ENCODE measurements at regions not wholly inside any gene's neighbourhood (a gene's known extent, or its start where the extent isn't known, plus 50 kb on each side); places are given as distances from the start of the nearest gene placed in this dataset.

- no peak for DNase-seq (ENCODE audit: low spot score)
These were observed 207.7 kb upstream of the FGGY start for GRCh38 chr1:59089036-59089798.

GRCh38 chr1:59089922-59090457 is 206.9 kb upstream of the FGGY start:
- no peak for DNase-seq (ENCODE audit: low spot score)

- DNase-seq (ENCODE audit: low spot score) = no peak
These were observed 204.8 kb upstream of the FGGY start for GRCh38 chr1:59092126-59092525.

GRCh38 chr1:59094001-59094400 is 202.9 kb upstream of the FGGY start:
- no peak for DNase-seq (ENCODE audit: low spot score)

- DNase-seq (ENCODE audit: low spot score) = no peak
These were observed 200.4 kb upstream of the FGGY start for GRCh38 chr1:59096501-59096900.

- DNase-seq (ENCODE audit: low spot score) = no peak
These were observed 198.2 kb upstream of the FGGY start for GRCh38 chr1:59098655-59099054.

- DNase-seq (ENCODE audit: low spot score) = no peak
These were observed 196.1 kb upstream of the FGGY start for GRCh38 chr1:59100708-59101374.

- no peak for DNase-seq (ENCODE audit: low spot score)
These were observed 195.4 kb upstream of the FGGY start for GRCh38 chr1:59101518-59101917.

- DNase-seq (ENCODE audit: low spot score) = no peak
These were observed 193.4 kb upstream of the FGGY start for GRCh38 chr1:59103457-59103856.

GRCh38 chr1:59104191-59104760 is 192.6 kb upstream of the FGGY start:
- DNase-seq (ENCODE audit: low spot score) = no peak

GRCh38 chr1:59105548-59106507 is 191.1 kb upstream of the FGGY start:
- no peak for DNase-seq (ENCODE audit: low spot score)

- no peak for DNase-seq (ENCODE audit: low spot score)
These were observed 189.4 kb upstream of the FGGY start for GRCh38 chr1:59107516-59107915.

- no peak for DNase-seq (ENCODE audit: low spot score)
These were observed 189.0 kb upstream of the FGGY start for GRCh38 chr1:59107916-59108315.

GRCh38 chr1:59108481-59109317 is 188.2 kb upstream of the FGGY start:
- DNase-seq (ENCODE audit: low spot score) = no peak

GRCh38 chr1:59110271-59110670 is 186.6 kb upstream of the FGGY start:
- no peak for DNase-seq (ENCODE audit: low spot score)

GRCh38 chr1:59113876-59114457 is 182.9 kb upstream of the FGGY start:
- DNase-seq (ENCODE audit: low spot score) = no peak

- no peak for DNase-seq (ENCODE audit: low spot score)
These were observed 181.0 kb upstream of the FGGY start for GRCh38 chr1:59115865-59116264.

- no peak for DNase-seq (ENCODE audit: low spot score)
These were observed 179.9 kb upstream of the FGGY start for GRCh38 chr1:59116920-59117542.

GRCh38 chr1:59122527-59122926 is 174.4 kb upstream of the FGGY start:
- no peak for DNase-seq (ENCODE audit: low spot score)

GRCh38 chr1:59123081-59123681 is 173.7 kb upstream of the FGGY start:
- DNase-seq (ENCODE audit: low spot score) = no peak
